ENCODE measurements at regions not wholly inside any gene's neighbourhood (a gene's known extent, or its start where the extent isn't known, plus 50 kb on each side); places are given as distances from the start of the nearest gene placed in this dataset.
"Not testable (repeated sequence)": the region's sequence is repeated elsewhere in the genome, so short reads cannot be mapped to it uniquely, and the experiment has no call there.

- DNase-seq, result no peak
Measured at GRCh38 chr5:27158171-27158570, 119.8 kb upstream of the CDH9 start.

GRCh38 chr5:27144456-27144855 lies 106.1 kb upstream of the CDH9 start:
- DNase-seq, result no peak

GRCh38 chr5:27140831-27141230 lies 102.4 kb upstream of the CDH9 start:
- DNase-seq, result no peak

GRCh38 chr5:27130587-27130986 lies 92.2 kb upstream of the CDH9 start:
- no peak for DNase-seq

GRCh38 chr5:27129926-27130325 lies 91.5 kb upstream of the CDH9 start:
- DNase-seq, result no peak

- no peak for DNase-seq
Measured at GRCh38 chr5:27125856-27126255, 87.5 kb upstream of the CDH9 start.

- no peak for DNase-seq
Measured at GRCh38 chr5:27124590-27124989, 86.2 kb upstream of the CDH9 start.

GRCh38 chr5:27119736-27120321 lies 81.4 kb upstream of the CDH9 start:
- not testable (repeated sequence) for DNase-seq

- no peak for DNase-seq
Measured at GRCh38 chr5:27103486-27103885, 65.1 kb upstream of the CDH9 start.

GRCh38 chr5:27095761-27096160 lies 57.4 kb upstream of the CDH9 start:
- DNase-seq, result not testable (repeated sequence)

- no peak for DNase-seq
Measured at GRCh38 chr5:27093279-27093678, 54.9 kb upstream of the CDH9 start.

- DNase-seq, result no peak
Measured at GRCh38 chr5:27091858-27092257, 53.5 kb upstream of the CDH9 start.

GRCh38 chr5:27088822-27089221 lies 50.4 kb upstream of the CDH9 start:
- not testable (repeated sequence) for DNase-seq
